GM19328 (cell line): ENCODE measurements at regions not wholly inside any gene's neighbourhood (a gene's known extent, or its start where the extent isn't known, plus 50 kb on each side); places are given as distances from the start of the nearest gene placed in this dataset.
"Not testable (repeated sequence)": the region's sequence is repeated elsewhere in the genome, so short reads cannot be mapped to it uniquely, and the experiment has no call there.

Experiments used
- ATAC-seq: cut with Tn5 transposase; IDR thresholded peaks from one replicate; pipeline ENCODE4 v1.9.1; 2021; ENCODE audit warnings: mild to moderate bottlenecking, moderate library complexity; ENCODE audit not compliant: unreplicated experiment

DNA sequence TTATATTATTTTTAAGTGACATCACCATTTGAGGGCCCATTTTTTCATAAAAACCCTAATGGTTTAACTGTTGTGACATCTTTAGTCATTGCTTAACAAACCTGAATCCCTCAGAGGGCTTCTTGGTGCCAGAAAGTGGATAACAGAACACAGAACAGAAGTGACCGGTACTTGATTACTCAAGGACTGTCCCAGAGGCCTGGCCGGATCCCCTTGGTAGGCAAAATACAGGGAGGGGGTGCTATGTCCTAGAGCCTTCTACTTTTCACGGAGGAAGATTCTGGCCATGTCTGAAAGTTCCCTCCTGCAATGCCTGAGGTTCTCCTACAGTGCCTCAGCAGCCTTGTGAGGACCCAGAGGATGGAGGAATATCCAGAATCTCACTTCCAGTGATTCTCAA, 94.3 kb upstream of the DCLK2 start:
- ATAC-seq = no peak

DNA sequence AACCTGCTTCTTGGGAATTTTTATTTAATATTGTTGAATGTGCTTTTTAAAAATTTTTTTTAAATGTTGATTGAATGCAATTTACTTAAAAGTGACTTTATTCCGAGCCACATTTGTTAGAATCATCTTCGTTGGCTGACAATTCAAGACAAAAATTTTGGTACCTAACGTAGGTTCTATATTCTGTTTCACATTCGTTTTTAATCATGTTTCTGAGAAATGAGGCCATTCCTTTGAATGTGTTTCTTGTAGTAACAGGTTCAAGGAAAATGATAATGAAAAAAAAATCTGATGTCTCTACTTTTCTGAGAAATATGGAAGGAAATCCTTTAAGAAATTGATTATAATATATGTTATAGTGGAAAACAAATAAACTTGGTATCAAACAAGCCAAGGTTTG, 92.3 kb upstream of the DCLK2 start:
- no peak for ATAC-seq

- no peak for ATAC-seq
Measured at GRCh38 chr4:149986917-149987316, 91.3 kb upstream of the DCLK2 start.

DNA sequence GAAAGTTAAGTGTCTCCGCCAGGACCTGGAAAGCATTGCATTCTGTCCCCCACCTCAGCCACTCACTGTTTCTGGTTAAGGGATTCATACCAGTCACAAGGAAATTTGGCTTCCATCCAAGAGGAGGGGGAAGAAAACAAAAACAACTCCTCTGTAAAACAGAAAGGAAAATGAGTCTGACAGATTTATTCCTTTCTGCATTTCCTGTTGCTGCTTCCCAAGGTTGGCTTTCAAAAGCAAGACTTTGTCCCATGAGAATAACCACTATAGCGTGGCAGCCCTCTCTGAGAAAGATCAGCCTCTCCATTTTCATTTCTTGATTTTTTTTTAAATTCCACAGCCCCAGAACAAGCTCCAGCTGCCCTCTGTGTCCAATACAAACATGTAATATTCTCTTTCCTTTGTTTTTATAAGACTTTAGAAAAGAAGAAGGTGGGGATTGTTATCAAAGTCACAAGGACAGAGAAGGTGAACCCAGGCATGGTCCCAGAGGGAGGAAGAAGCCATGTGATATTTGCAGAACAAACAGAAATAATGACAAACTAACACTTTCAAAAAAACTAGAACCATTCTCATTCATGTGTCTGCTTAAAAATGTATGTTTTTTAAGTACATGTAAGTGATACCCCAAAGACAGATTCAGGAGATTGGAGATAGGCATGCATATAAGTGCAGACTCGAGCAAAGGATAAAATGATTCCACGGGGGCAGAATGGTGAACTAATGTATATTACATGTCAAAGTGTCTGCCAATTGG, 90.7 kb upstream of the DCLK2 start:
- no peak for ATAC-seq

GRCh38 chr4:149988087-149988410, 90.2 kb upstream of the DCLK2 start:
- ATAC-seq = no peak

GRCh38 chr4:149993030-149993429, 85.2 kb upstream of the DCLK2 start:
- ATAC-seq = no peak

DNA sequence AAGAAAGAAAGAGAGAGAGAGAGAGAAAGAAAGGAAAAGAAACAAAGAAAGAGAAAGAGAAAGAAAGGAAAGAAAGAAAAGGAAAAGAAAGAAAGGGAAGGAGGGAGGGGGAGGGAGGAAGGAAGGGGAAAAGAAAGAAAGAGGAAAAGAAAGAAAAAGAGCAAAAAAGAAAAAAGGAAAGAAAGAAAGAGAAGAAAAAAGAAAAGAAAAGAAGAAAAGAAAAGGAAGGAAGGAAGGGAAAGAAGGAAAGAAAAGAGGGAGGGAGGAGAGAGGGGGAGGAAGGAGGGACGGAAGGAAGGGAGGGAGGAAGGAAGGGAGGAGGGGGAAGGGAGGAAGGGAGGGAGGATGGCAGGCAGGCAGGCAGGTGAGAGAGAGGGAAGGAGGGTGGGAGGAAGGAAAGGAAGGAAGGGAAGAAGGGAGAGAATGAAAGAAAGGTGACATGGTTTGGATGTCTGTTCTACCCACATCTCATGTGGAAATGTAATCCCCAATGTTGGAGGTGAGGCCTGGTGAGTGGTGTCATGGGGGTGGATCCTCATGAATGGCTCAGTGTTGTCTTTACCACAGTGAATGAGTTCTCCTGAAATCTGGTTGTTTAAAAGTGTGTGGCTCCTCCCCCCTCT, 83.0 kb upstream of the DCLK2 start:
- no peak for ATAC-seq

DNA sequence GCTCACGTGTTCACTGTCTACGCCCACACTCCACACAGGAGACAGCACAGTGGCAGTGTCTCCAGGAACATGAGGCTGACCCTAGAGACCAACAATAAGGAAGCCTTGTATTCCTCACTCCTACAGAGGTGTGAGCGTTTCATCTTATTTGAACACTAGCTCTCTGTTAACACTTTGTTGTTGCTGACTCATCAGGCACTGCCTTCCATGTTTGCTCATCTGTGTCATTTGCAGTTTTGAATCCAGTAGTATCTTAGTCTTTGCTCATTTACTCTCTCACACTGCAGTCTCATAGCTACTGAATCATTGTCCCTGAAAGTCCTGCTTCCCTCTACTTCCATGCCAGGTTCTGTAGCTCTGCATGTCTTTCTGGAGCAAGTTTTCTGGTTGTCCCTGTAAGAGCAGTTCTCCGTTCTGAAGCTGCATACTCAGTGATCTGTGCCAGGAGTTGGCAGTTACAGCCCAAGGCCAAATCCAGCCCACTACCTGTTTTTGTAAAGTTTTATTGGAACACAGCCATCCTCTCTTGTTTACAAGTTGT, 80.3 kb upstream of the DCLK2 start:
- ATAC-seq = no peak

GRCh38 chr4:149999485-150000074, 78.7 kb upstream of the DCLK2 start:
- no peak for ATAC-seq

DNA sequence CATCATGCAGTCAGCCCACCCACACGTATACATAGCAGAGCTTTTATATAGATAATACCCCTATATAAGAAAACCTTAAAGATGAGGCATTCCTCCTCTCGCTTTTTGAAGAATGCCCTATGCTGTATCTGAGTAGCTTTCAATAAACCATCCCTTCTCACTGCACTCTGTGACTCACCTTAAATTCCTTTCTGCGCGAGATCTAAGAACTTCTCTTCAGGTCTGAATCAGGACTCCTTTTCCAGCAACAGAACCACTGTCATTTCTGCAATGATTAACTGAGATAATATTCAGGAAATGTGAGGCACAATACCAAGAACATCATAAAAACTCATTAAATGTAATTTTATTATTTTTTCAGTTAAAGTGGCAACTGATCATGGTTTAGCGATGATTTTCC, 76.4 kb upstream of the DCLK2 start:
- ATAC-seq = no peak

- no peak for ATAC-seq
Measured at GRCh38 chr4:150002561-150002960, 75.7 kb upstream of the DCLK2 start.

GRCh38 chr4:150004481-150004880, 73.8 kb upstream of the DCLK2 start:
- ATAC-seq = no peak

DNA sequence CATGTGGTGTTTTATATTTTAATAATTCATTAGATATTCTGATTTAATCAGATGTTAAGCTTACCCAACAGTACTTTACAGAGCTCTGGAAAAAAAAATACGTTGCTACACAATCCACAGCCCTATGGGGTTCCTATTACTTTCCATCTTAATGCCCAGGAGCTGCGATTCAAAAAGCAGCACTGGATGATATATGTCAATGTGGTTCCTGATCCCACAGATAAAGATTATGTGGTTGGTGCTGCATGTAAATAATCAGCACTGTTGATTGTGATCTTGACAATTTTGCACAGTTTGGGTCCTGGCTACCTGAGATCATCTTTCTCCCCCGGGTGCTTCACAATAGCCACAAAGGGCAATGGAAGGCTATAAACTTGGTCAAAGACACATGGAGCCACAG, 72.7 kb upstream of the DCLK2 start:
- ATAC-seq = no peak

DNA sequence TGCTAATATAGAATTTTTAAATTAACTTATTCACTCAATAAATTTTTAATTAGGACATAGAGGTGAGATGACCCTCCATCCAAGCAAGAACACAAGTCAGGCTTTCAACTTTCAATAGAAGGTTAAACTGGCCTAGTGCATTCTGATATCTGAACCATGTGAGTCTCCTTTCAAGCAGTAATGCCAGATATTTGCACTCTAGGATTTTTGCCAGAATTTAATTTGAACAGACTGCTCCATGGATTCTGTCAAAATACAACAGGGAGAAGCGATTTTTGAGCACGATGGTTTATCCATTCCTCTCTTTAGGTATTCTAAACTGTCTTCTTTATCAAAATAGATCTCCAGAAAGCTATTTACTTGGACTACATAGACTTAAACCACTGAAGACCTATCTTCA, 72.0 kb upstream of the DCLK2 start:
- no peak for ATAC-seq

DNA sequence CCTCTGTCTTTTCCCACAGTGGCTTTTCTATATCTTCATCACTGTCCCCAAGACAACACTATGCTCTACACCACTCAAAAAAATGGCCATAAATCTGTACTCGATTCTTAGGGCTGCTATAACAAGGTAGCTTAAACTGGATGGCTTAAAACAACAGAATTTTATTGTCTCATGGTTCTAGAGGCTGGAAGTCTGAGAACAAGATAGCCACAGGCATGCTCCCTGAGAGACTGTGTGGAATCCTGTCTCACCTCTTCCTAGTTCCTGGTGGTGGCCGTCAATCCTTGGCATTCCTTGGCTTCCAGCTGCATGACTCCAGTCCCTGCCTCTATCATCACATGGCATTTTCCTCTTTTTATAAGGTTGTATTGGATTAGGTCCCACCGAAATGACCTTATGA, 70.7 kb upstream of the DCLK2 start:
- no peak for ATAC-seq

GRCh38 chr4:150008546-150008945, 69.7 kb upstream of the DCLK2 start:
- ATAC-seq = no peak

- ATAC-seq = no peak
Measured at GRCh38 chr4:150009533-150009932, 68.7 kb upstream of the DCLK2 start.

GRCh38 chr4:150010525-150011126, 67.6 kb upstream of the DCLK2 start:
- peak; percentile 55 for ATAC-seq

- no peak for ATAC-seq
Measured at GRCh38 chr4:150012851-150013360, 65.3 kb upstream of the DCLK2 start.

GRCh38 chr4:150015910-150016309, 62.3 kb upstream of the DCLK2 start:
- not testable (repeated sequence) for ATAC-seq

GRCh38 chr4:150016621-150017020, 61.6 kb upstream of the DCLK2 start:
- ATAC-seq = not testable (repeated sequence)

GRCh38 chr4:150018257-150018656, 60.0 kb upstream of the DCLK2 start:
- no peak for ATAC-seq
